ENCODE measurements at regions not wholly inside any gene's neighbourhood (a gene's known extent, or its start where the extent isn't known, plus 50 kb on each side); places are given as distances from the start of the nearest gene placed in this dataset.

DNA sequence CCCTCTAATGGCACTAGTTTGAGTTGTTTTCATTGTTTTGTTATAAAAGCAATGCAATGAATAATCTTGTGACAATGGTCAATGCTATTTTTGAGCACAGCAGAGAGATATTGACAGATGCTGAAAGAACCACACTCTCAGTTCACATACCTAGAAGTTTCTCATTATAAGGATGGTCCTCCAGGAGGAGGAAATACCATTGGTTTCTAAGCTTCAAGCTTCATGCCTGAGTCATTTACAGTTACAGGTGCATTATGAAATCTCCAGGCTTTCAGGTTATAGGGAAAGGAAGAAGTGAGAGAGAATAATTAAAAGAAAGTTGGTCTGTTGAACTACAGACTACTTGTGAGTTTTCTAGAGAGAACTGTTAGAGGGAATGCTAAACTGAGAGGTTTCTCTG, 75.3 kb downstream of the PWWP3B start:
- TF ChIP-seq, protein P1, sequence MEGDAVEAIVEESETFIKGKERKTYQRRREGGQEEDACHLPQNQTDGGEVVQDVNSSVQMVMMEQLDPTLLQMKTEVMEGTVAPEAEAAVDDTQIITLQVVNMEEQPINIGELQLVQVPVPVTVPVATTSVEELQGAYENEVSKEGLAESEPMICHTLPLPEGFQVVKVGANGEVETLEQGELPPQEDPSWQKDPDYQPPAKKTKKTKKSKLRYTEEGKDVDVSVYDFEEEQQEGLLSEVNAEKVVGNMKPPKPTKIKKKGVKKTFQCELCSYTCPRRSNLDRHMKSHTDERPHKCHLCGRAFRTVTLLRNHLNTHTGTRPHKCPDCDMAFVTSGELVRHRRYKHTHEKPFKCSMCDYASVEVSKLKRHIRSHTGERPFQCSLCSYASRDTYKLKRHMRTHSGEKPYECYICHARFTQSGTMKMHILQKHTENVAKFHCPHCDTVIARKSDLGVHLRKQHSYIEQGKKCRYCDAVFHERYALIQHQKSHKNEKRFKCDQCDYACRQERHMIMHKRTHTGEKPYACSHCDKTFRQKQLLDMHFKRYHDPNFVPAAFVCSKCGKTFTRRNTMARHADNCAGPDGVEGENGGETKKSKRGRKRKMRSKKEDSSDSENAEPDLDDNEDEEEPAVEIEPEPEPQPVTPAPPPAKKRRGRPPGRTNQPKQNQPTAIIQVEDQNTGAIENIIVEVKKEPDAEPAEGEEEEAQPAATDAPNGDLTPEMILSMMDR (IDR thresholded peaks at IDR 0.05 in 2 of 3, conservative IDR thresholded peaks at IDR 0.05 in 1 of 3; ENCODE audit: borderline replicate concordance in 1 of 3, insufficient read depth in 1 of 3, low read depth in 2 of 3, low read length in 2 of 3), result no peak
- TF ChIP-seq EZH2phosphoT487 (IDR thresholded peaks at IDR 0.05; ENCODE audit: borderline replicate concordance), result no peak
- TF ChIP-seq POLR2A (IDR thresholded peaks at IDR 0.05; ENCODE audit: borderline replicate concordance, extremely low read depth, insufficient read depth, insufficient read length), result no peak
- no peak for TF ChIP-seq JUND (IDR thresholded peaks at IDR 0.05)
